Stomach (tissue), 4 donors: ENCODE measurements at regions not wholly inside any gene's neighbourhood (a gene's known extent, or its start where the extent isn't known, plus 50 kb on each side); places are given as distances from the start of the nearest gene placed in this dataset.

ENCODE experiments used
- EP300 ChIP-seq: sonication (generic); formaldehyde crosslinking; IDR thresholded peaks from one replicate; pipeline ENCODE4 v1.6.1; 2017; ENCODE audit warnings: antibody characterized with exemption
- POLR2AphosphoS5 ChIP-seq, 3 donors: sonication (generic); formaldehyde crosslinking; IDR thresholded peaks; one replicate each; pipeline ENCODE4 v1.6.1; 2016; ENCODE audit warnings: antibody characterized with exemption in 3 of 3
- TF ChIP-seq, protein P1 (sequence below), 7 experiments: fragments of 450-650 bp in 4 of 7; fragments of 200-600 bp in 3 of 7; sonication (generic) in 3 of 7; IDR thresholded peaks; one replicate each; pipeline ENCODE4 v1.5.1; 2016 to 2019; ENCODE audit warnings: antibody characterized with exemption in 7 of 7, control low read depth in 2 of 7, mild to moderate bottlenecking in 1 of 7

DNA sequence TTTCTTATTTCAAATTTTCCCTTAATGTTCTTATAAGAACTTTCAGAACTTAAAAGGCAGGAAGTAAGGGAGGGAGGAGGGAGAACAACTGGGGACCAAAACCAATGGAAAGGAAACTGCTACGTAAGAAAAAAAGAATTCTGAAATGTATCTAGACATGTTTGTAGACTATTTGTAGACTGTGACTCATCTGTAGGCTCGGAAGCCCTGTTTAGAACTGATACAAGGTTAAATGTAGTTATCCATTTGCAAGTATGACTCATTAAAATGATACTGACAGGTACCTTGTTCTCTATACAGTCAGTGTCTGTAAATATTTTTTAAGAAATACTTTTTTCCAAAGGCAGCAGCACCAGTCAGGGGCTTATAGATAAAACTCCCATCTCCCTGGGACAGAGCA is 202.0 kb downstream of the DHX15 start:
- no peak for TF ChIP-seq EP300
- TF ChIP-seq POLR2AphosphoS5 (IDR thresholded peaks at IDR 0.05), result no peak
- TF ChIP-seq, protein P1, sequence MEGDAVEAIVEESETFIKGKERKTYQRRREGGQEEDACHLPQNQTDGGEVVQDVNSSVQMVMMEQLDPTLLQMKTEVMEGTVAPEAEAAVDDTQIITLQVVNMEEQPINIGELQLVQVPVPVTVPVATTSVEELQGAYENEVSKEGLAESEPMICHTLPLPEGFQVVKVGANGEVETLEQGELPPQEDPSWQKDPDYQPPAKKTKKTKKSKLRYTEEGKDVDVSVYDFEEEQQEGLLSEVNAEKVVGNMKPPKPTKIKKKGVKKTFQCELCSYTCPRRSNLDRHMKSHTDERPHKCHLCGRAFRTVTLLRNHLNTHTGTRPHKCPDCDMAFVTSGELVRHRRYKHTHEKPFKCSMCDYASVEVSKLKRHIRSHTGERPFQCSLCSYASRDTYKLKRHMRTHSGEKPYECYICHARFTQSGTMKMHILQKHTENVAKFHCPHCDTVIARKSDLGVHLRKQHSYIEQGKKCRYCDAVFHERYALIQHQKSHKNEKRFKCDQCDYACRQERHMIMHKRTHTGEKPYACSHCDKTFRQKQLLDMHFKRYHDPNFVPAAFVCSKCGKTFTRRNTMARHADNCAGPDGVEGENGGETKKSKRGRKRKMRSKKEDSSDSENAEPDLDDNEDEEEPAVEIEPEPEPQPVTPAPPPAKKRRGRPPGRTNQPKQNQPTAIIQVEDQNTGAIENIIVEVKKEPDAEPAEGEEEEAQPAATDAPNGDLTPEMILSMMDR (IDR thresholded peaks at IDR 0.05), result no peak
